ENCODE measurements at regions not wholly inside any gene's neighbourhood (a gene's known extent, or its start where the extent isn't known, plus 50 kb on each side); places are given as distances from the start of the nearest gene placed in this dataset.

- no peaks in the 10 kb centered on the region for H3K36me3 ChIP-seq
- H3K27ac ChIP-seq (replicated peaks in 1 of 4), result no peak overlapping the region
- no peak overlapping the region for H3K4me3 ChIP-seq
- 78% methylated on average over 7 of the region's 7 CpGs for WGBS
- TF ChIP-seq POLR2AphosphoS5 (IDR thresholded peaks at IDR 0.05), result no peak
- no peak for TF ChIP-seq POLR2A (IDR thresholded peaks at IDR 0.05; ENCODE audit: low read depth)
- no peak for TF ChIP-seq EP300 (IDR thresholded peaks at IDR 0.05)
- TF ChIP-seq CTCF (IDR thresholded peaks at IDR 0.05), result no peak
- no peak for DNase-seq (ENCODE audit: extremely low spot score)
- no peaks in the 10 kb centered on the region for H3K27me3 ChIP-seq
- no peaks in the 10 kb centered on the region for H3K9me3 ChIP-seq
- intact Hi-C loops (cut with DNase I), result no loop called here
- H3K4me1 ChIP-seq, result no peaks in the 10 kb centered on the region
These were observed 73.5 kb upstream of the TMPRSS15 start for GRCh38 chr21:18477043-18477442.

- Histone ChIP-seq H3K4me3 (no peak overlapping the region), H3K4me1 (no peaks in the 10 kb centered on the region)
These were observed 74.9 kb upstream of the TMPRSS15 start for GRCh38 chr21:18478513-18478912.

GRCh38 chr21:18488252-18488651 is 84.7 kb upstream of the TMPRSS15 start:
- DNase-seq (ENCODE audit: extremely low spot score), result no peak
- H3K9me3 ChIP-seq, result no peaks in the 10 kb centered on the region
- intact Hi-C loops (cut with DNase I), result no loop called here
- no peak overlapping the region for H3K27ac ChIP-seq (replicated peaks in 1 of 4)
- H3K27me3 ChIP-seq, result no peaks in the 10 kb centered on the region
- H3K36me3 ChIP-seq, result no peaks in the 10 kb centered on the region
- no peaks in the 10 kb centered on the region for H3K4me1 ChIP-seq
- WGBS, result 27% methylated on average over 1 of the region's 1 CpG
- no peak for TF ChIP-seq POLR2AphosphoS5 (IDR thresholded peaks at IDR 0.05)
- no peak for TF ChIP-seq POLR2A (IDR thresholded peaks at IDR 0.05; ENCODE audit: low read depth)
- TF ChIP-seq EP300 (IDR thresholded peaks at IDR 0.05), result no peak
- no peak for TF ChIP-seq CTCF (IDR thresholded peaks at IDR 0.05)
- no peak overlapping the region for H3K4me3 ChIP-seq

More at GRCh38 chr21:18478513-18478912, 74.9 kb upstream of the TMPRSS15 start:
- Histone ChIP-seq H3K36me3 (no peaks in the 10 kb centered on the region), H3K27me3 (no peaks in the 10 kb centered on the region), H3K27ac (replicated peaks in 1 of 4) (no peak overlapping the region), H3K9me3 (no peaks in the 10 kb centered on the region)
- DNase-seq (ENCODE audit: extremely low spot score), result no peak
- 0% methylated on average over 1 of the region's 1 CpG for WGBS
- TF ChIP-seq POLR2AphosphoS5 (IDR thresholded peaks at IDR 0.05) (no peak), POLR2A (IDR thresholded peaks at IDR 0.05; ENCODE audit: low read depth) (no peak), EP300 (IDR thresholded peaks at IDR 0.05) (no peak), CTCF (IDR thresholded peaks at IDR 0.05) (no peak)
- intact Hi-C loops (cut with DNase I), result no loop called here

GRCh38 chr21:18493422-18493821 is 89.8 kb upstream of the TMPRSS15 start:
- H3K9me3 ChIP-seq, result no peaks in the 10 kb centered on the region
- 49% methylated on average over 8 of the region's 8 CpGs for WGBS
- H3K4me1 ChIP-seq, result no peaks in the 10 kb centered on the region
- no peaks in the 10 kb centered on the region for H3K27me3 ChIP-seq
- no peak for DNase-seq (ENCODE audit: extremely low spot score)
- intact Hi-C loops (cut with DNase I), result no loop called here
- no peak overlapping the region for H3K4me3 ChIP-seq
- no peak overlapping the region for H3K27ac ChIP-seq (replicated peaks in 1 of 4)
- no peaks in the 10 kb centered on the region for H3K36me3 ChIP-seq
- no peak for TF ChIP-seq EP300 (IDR thresholded peaks at IDR 0.05)
- no peak for TF ChIP-seq CTCF (IDR thresholded peaks at IDR 0.05)
- TF ChIP-seq POLR2A (IDR thresholded peaks at IDR 0.05; ENCODE audit: low read depth), result no peak

- H3K4me3 ChIP-seq, result no peak overlapping the region
- no peaks in the 10 kb centered on the region for H3K4me1 ChIP-seq
- no peaks in the 10 kb centered on the region for H3K36me3 ChIP-seq
- WGBS, result 79% methylated on average over 1 of the region's 1 CpG
- no peak for DNase-seq (ENCODE audit: extremely low spot score)
- no peaks in the 10 kb centered on the region for H3K9me3 ChIP-seq
- intact Hi-C loops (cut with DNase I), result no loop called here
- TF ChIP-seq POLR2AphosphoS5 (IDR thresholded peaks at IDR 0.05), result no peak
- TF ChIP-seq EP300 (IDR thresholded peaks at IDR 0.05), result no peak
- no peak for TF ChIP-seq POLR2A (IDR thresholded peaks at IDR 0.05; ENCODE audit: low read depth)
- TF ChIP-seq CTCF (IDR thresholded peaks at IDR 0.05), result no peak
- no peak overlapping the region for H3K27ac ChIP-seq (replicated peaks in 1 of 4)
- H3K27me3 ChIP-seq, result no peaks in the 10 kb centered on the region
These were observed 91.9 kb upstream of the TMPRSS15 start for GRCh38 chr21:18495523-18495922.
